Heart right ventricle (tissue), 16 donors: ENCODE measurements at regions not wholly inside any gene's neighbourhood (a gene's known extent, or its start where the extent isn't known, plus 50 kb on each side); places are given as distances from the start of the nearest gene placed in this dataset.

Experiments
- ATAC-seq, 8 donors: fragments of 200-7000 bp; cut with Tn5 transposase; one replicate each; pipeline ENCODE4 v1.9.1; 2020; ENCODE audit warnings: mild to moderate bottlenecking in 8 of 8, moderate library complexity in 8 of 8, moderate number of reproducible peaks in 1 of 8
- DNase-seq, 2 donors: peaks; one replicate each; pipeline ENCODE4 v3.0.0-alpha.2; 2020
- H3K27ac ChIP-seq, 10 donors: fragments of 200-600 bp; sonication (generic) in 2 of 10; one replicate each; pipeline versions ENCODE4 v1.5.0 to v1.8.0; 2020 to 2022; ENCODE audit warnings: mild to moderate bottlenecking in 3 of 10
- H3K27me3 ChIP-seq, 7 donors: fragments of 200-600 bp; one replicate each; pipeline ENCODE4 v1.8.0; 2021 to 2022; ENCODE audit warnings: mild to moderate bottlenecking in 2 of 7
- H3K36me3 ChIP-seq, 9 donors: fragments of 200-600 bp; sonication (generic) in 1 of 9; one replicate each; pipeline versions ENCODE4 v1.5.0 to v1.8.0; 2020 to 2022; ENCODE audit warnings: mild to moderate bottlenecking in 2 of 9
- H3K4me1 ChIP-seq, 9 donors: fragments of 200-600 bp; sonication (generic) in 1 of 9; one replicate each; pipeline versions ENCODE4 v1.5.0 to v1.8.0; 2020 to 2022; ENCODE audit warnings: mild to moderate bottlenecking in 4 of 9
- H3K4me3 ChIP-seq, 10 donors: fragments of 200-600 bp; sonication (generic) in 2 of 10; one replicate each; pipeline versions ENCODE4 v1.5.0 to v1.8.0; 2020 to 2022; ENCODE audit warnings: mild to moderate bottlenecking in 7 of 10, moderate library complexity in 2 of 10
- H3K9me3 ChIP-seq, 11 donors: fragments of 200-600 bp in 10 of 11; sonication (generic) in 2 of 11; one replicate each; pipeline versions ENCODE4 v1.5.0 to v1.8.0; 2013 to 2022; ENCODE audit warnings: mild to moderate bottlenecking in 2 of 11, control low read depth in 1 of 11, moderate library complexity in 1 of 11
- CTCF ChIP-seq, 9 donors: fragments of 200-600 bp; sonication (generic) in 2 of 9; IDR thresholded peaks; one replicate each; pipeline versions ENCODE4 v1.5.0 to v1.8.0; 2021 to 2022; ENCODE audit warnings: antibody characterized with exemption in 9 of 9, mild to moderate bottlenecking in 5 of 9, moderate library complexity in 1 of 9
- WGBS, 2 donors: extraction: QIAGEN DNeasy Blood & Tissue Kit; methylation state at CpG; one replicate each; pipeline ENCODE4 v1.1.7; 2013; ENCODE audit warnings: inconsistent platforms in 1 of 2; 5-methylcytosine and 5-hydroxymethylcytosine counted together
- intact Hi-C, 10 donors: fragments of 100-400 bp; cut with DNase I; formaldehyde crosslinking; loops; one replicate each; pipeline versions ENCODE4 v1.11.1 to v1.14.2; 2022
- donor health status: Arrhythmogenic right ventricular cardiomyopathy.
- donor health status: ischemic (EF 13 %, LVEDD 7.1; RV severe dilation, severe dysfunction).
- donor health status: healthy with polysubstance abuse.
- donor health status: DM: no; HTN: yes; CAD: no.
- donor health status: DM: no; HTN: no; CAD: no.
- donor health status: ischemic (EF 25% LVEDD 6.9; RV normal size, moderate dysfunction).
- donor health status: ischemic (EF 25% LVEDD 5.7; RV mildly dilated, moderate dysfunction).
- donor health status: healthy.
- donor health status: DM: yes; HTN: yes; CAD: no.
- donor health status: Ischemic cardiomyopathy.
- donor health status: ischemic (EF 35%, LVEDD 5.7; RV mildly dilated, moderate dysfunction).
- donor health status: nonischemic (EF 11% LVEDD 7.7; RV severe dilation, severe dysfunction).
- donor health status: DM: yes; HTN: yes; CAD: no.
- donor health status: PGD.
- donor health status: ischemic (EF 29% LVEDD 5.4; RV normal size, mild dysfunction).
- donor health status: nonischemic (EF 23%, LVEDD 6.1; RV moderate dilation, normal function).

GRCh38 chr11:91136631-91137030, 913.8 kb upstream of the CHORDC1 start:
- Histone ChIP-seq H3K4me1 (peaks cover 0 to 10% (median 3%) of the 10 kb centered on the region in 9 donors), H3K9me3 (no peaks in the 10 kb centered on the region), H3K4me3 (no peak overlapping the region), H3K27ac (no peak overlapping the region), H3K27me3 (no peaks in the 10 kb centered on the region), H3K36me3 (no peaks in the 10 kb centered on the region)
- WGBS, 2 donors = 80 to 82% methylated on average over 2 of the region's 2 CpGs
- ATAC-seq (no peak), DNase-seq (no peak)
- intact Hi-C loops = no loop called here
- no peak for TF ChIP-seq CTCF (IDR thresholded peaks at IDR 0.05)

- ATAC-seq (peak in 1 of 8 donors; percentile 48), DNase-seq (no peak)
- no peaks in the 10 kb centered on the region for H3K27me3 ChIP-seq
- no peaks in the 10 kb centered on the region for H3K9me3 ChIP-seq
- no peak overlapping the region for H3K4me3 ChIP-seq
- H3K27ac ChIP-seq = no peak overlapping the region
- intact Hi-C loops = no loop called here
- no peaks in the 10 kb centered on the region for H3K36me3 ChIP-seq
- H3K4me1 ChIP-seq = peaks cover 0 to 10% (median 3%) of the 10 kb centered on the region in 9 donors
- TF ChIP-seq CTCF (IDR thresholded peaks at IDR 0.05) = no peak
These were observed 910.5 kb upstream of the CHORDC1 start for GRCh38 chr11:91133361-91133760.

- H3K27me3 ChIP-seq = no peaks in the 10 kb centered on the region
- no peak for ATAC-seq
- WGBS, 2 donors = 62 to 74% methylated on average over 3 of the region's 3 CpGs
- no peak for DNase-seq
- H3K36me3 ChIP-seq = no peaks in the 10 kb centered on the region
- peaks cover 0 to 10% (median 3%) of the 10 kb centered on the region in 9 donors for H3K4me1 ChIP-seq
- intact Hi-C loops = no loop called here
- no peak for TF ChIP-seq CTCF (IDR thresholded peaks at IDR 0.05)
- no peak overlapping the region for H3K4me3 ChIP-seq
- no peak overlapping the region for H3K27ac ChIP-seq
- H3K9me3 ChIP-seq = no peaks in the 10 kb centered on the region
These were observed 906.7 kb upstream of the CHORDC1 start for GRCh38 chr11:91129596-91129995.

GRCh38 chr11:91124363-91124762, 901.5 kb upstream of the CHORDC1 start:
- ATAC-seq = no peak
- H3K27me3 ChIP-seq = no peaks in the 10 kb centered on the region
- TF ChIP-seq CTCF (IDR thresholded peaks at IDR 0.05) = no peak
- whole genome bisulfite sequencing, 2 donors = 92 to 97% methylated on average over 1 of the region's 1 CpG
- intact Hi-C loops = no loop called here
- H3K9me3 ChIP-seq = peaks cover 0 to 5% (median 0%) of the 10 kb centered on the region in 11 donors
- no peak for DNase-seq
- no peaks in the 10 kb centered on the region for H3K4me1 ChIP-seq
- no peak overlapping the region for H3K4me3 ChIP-seq
- no peak overlapping the region for H3K27ac ChIP-seq
- no peaks in the 10 kb centered on the region for H3K36me3 ChIP-seq

- no peak overlapping the region for H3K27ac ChIP-seq
- H3K36me3 ChIP-seq = no peaks in the 10 kb centered on the region
- DNase-seq (no peak), ATAC-seq (no peak)
- H3K4me1 ChIP-seq = no peaks in the 10 kb centered on the region
- H3K4me3 ChIP-seq = no peak overlapping the region
- H3K27me3 ChIP-seq = no peaks in the 10 kb centered on the region
- TF ChIP-seq CTCF (IDR thresholded peaks at IDR 0.05) = no peak
- intact Hi-C loops = no loop called here
- no peaks in the 10 kb centered on the region for H3K9me3 ChIP-seq
- 42 to 54% methylated on average over 1 of the region's 1 CpG for WGBS, 2 donors
These were observed 892.3 kb upstream of the CHORDC1 start for GRCh38 chr11:91115116-91115515.
